ENCODE measurements at regions not wholly inside any gene's neighbourhood (a gene's known extent, or its start where the extent isn't known, plus 50 kb on each side); places are given as distances from the start of the nearest gene placed in this dataset.
A peak's percentile ranks its signal among the peaks of the same experiment; 100 is the strongest.

DNA sequence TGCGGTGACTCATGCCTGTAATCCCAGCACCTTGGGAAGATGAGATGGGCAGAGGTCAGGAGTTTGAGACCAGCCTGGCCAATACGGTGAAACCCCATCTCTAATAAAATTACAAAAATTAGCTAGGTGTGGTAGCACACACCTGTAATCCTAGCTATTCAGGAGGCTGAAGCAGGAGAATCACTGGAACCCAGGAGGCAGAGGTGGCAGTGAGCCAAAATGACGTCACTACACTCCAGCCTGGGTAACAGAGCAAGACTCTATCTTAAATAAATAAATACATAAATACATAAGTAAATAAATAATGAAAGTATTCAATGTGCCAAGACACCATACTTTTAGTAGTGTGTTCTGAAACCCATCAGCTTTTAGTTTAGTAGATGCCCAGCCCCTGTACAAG lies 308.1 kb upstream of the FLRT2 start:
- DNase-seq (ENCODE audit: low spot score) = no peak

DNA sequence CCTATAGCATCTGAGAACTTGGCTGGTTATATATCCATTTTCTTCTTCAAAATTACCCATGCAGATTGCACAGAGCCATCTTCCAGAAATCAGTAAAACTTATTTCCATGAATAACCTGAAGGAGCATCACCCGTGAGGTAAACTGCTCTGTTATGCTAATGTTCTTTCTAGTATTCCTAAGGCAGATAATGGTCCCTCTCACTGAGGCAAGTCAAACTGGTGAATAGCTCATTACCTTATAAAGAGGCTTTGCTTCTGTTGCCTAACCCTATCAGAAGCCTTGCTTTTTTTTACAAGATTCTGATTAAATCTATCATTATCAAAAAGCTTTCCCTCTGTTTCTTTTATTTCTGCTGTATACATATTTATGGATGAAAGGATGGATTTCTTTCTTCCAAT lies 307.6 kb upstream of the FLRT2 start:
- DNase-seq (ENCODE audit: low spot score) = no peak

DNA sequence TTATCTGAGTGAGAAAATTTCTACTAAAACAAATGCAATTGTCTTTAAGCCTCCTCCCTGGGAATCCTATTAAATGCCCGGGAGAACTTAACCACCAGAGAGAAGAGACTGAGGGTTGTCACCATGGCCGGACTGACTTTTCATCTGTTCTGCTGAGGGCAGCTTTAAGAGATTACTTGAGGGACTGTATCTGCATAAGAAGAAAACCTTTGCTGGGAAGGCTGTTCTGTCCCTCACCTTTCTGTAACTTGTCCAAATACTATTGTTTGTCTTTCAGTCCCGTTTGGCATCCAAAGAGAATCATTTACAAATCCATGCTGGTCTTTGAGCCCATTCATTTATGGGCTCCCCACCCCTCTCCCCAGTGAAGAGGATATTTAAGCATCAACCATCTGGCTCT lies 306.3 kb upstream of the FLRT2 start:
- DNase-seq (ENCODE audit: low spot score) = no peak

DNA sequence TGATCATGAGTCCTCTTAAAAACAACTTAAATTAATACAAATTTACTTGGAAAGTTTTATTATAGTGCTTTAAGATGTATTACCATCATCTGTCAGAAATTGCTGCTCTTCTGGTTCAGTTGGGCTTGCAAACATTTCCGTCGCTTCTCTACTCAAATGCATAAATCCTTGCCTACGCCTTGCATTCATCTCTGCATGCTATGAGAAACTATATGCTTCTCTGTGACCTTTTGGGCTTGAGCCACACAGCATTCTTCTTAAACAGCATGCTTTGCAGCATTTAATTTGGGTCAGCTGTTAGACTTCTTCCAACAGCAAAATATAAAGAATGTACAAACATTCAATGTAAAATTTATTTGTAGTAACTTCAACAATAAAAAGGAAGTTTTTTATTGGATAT lies 305.7 kb upstream of the FLRT2 start:
- DNase-seq (ENCODE audit: low spot score) = no peak

DNA sequence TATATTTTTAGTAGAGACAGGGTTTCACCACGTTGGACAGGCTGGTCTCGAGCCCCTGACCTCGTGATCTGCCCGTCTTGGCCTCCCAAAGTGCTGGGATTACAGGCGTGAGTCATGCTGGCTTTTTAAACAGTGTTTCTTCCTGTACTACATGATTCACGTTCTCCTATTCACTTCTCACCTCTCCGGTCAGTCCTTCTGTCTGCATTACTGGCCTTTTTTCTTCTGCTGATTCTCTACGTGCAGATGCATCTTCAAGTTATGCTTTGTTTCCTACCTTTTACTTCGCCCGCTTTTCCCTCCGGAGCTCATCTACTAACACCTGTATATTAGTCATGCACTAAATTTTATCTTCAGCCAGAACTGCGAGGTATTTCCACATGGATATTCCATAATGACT lies 296.2 kb upstream of the FLRT2 start:
- DNase-seq (ENCODE audit: low spot score) = peak; percentile 60

DNA sequence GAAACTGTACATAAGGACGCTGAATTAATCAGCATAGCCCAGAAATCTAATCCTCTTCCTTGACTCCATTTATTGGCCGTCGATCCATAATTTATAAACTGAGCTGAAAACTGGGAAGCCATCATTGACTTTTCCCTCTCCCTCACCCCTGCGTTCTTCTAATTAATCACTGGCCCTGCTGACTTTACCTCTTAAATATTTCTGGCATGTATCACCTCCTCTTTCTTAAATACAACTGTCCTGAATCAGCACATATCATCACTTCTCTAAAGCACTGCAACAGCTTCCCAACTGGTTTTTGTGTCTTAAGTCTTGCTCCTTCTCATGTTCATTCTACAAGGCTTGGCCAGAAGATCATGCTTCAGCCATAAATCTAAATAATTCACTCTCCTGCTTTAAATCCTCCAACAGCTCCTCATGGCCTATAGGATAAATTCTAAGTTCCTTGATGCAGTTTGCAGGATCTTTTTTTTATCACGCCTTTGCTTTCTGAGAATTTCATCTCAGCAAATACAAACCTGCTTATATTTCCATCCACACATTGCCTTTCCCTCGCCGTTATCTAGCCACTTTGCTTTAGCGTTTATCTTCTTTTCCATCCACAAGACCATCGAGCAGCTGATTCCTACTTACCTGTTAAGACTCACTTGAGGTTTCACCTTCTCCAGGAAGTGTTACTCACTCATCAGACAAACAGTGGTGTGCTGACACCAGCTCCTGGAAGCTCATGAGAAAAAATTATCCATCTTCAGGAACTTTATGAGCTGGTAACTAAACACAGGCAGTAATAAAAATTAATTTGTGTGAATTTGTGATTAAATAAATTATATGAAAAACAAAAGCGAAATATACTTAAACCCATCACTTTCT lies 295.6 kb upstream of the FLRT2 start:
- DNase-seq (ENCODE audit: low spot score) = peak; percentile 74

DNA sequence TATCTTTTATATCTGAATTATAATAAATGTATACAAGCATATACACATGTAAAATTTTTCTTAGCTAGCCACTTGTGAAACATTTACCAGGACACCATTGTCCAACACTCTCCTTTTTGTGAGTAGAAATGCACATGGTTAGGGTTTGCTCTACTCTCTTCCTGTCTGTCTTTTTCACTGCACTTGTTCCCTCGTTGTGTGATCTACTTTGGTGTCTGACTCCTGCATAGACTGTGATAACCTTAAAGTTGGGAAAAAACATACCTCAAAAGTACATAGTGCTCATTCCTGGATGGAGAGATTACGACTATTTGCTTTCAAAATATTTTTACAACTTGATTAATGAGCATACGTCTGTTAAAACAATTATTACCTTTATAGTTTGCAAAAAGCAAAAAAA lies 294.1 kb upstream of the FLRT2 start:
- no peak for DNase-seq (ENCODE audit: low spot score)

DNA sequence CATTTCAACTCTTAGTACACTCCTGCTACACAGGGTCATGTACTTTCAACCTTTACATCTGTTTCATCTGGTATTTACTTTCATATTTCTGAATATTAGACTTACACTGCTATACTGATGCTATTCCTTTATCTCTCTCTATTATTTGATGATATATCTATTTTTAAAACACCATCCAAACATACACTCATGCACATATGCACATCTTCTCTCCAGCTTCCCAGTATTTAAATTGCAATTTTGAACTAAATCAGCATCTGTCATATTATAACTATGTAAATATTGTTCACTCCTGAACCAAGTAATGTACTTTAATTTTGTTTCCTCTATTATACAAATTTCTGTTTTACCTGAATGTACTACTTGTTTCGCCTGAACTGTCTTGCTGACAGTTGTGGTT lies 293.6 kb upstream of the FLRT2 start:
- DNase-seq (ENCODE audit: low spot score) = no peak

DNA sequence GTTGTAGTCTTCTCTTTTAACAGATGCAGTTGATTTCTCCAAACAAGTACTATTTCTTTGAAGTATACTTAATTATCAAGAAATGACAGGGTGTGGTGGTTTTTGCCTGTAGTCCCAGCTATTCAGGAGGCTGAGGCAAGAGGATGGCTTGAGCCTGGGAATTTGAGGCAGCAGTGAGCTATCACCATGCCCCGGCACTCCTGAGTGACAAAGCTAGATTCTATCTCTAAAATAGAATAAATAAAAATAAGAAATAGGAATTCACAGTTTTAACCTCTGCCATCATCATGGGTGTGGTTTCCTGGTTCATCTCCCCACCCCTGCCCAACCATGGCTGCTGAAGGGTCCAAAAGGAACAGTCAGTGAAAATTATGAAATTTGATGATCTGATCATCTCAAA lies 290.2 kb upstream of the FLRT2 start:
- DNase-seq (ENCODE audit: low spot score) = no peak

DNA sequence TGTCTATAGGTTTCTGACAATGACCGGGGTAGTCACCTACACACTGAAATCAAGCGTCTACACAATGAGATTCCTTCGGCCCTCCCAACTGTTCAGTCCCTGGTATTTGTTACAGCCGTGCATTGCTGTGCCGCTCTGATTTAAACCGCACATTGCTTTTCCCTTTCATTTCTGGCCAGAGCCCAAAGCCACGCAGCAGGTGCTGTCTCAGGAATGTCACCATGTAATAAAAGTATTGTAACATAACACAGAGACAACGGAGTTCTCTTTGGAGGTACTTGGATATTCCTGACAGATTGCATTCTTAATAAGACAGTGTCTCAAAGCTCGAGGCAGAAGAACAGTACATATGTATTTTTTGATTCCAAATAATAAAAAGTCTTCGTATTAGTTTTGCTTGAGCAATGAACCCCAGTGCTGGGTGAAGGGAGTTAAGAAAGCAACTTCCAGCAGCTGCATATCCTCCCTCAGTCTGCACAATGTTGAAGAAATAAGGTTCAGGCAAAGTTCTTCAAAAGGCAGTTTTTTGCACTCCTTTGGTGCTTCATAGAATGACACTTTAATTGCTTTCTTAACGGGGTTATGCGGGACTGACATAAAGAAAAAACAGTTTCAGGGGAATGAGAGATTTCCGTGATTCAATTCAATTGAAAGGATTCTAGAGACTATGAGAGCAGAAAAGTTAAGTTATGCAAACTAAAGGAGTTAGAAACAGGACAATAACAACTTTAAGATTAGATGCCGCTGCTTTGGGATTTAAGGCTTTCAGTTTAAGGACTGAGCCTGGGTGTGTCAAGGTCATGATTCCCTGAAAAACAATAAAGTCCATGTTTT lies 288.7 kb upstream of the FLRT2 start:
- peak; percentile 63 for DNase-seq (ENCODE audit: low spot score)

DNA sequence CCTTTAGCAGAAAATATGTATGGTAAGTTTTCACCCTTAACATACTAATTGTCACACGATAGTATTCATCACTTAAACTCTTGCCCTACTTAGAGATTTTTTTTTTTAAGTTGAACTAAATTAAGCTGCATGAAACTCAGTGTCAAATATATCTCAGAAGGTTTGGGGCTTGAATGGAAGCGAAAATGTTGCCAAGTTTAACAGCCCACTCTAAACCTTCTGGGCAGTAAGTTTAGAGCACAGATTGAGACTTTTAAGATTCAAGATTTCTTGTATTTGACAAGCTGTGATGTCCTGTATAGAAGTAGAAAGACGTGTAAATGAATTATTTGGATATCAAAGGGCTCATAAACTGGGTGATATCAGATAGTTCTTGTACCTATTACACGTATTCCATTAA lies 287.3 kb upstream of the FLRT2 start:
- DNase-seq (ENCODE audit: low spot score) = no peak

DNA sequence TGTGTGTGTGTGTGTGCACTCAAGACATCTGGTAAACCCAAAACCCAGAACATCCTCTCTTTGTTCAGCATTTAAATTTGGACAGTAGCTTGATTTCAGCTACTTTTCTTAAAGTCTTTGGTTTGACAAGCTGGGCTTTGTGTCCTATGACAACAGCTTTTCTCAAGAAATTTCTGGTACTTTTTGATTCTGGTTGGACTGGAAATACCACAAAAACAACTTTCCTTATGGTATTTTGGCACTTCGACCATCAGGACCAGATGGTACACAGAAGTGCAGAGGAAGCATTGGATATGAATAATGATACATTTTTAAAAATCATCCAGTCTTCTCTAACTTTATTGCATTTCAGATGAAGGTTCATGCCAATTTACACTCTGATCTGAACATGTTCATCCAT lies 286.6 kb upstream of the FLRT2 start:
- no peak for DNase-seq (ENCODE audit: low spot score)

DNA sequence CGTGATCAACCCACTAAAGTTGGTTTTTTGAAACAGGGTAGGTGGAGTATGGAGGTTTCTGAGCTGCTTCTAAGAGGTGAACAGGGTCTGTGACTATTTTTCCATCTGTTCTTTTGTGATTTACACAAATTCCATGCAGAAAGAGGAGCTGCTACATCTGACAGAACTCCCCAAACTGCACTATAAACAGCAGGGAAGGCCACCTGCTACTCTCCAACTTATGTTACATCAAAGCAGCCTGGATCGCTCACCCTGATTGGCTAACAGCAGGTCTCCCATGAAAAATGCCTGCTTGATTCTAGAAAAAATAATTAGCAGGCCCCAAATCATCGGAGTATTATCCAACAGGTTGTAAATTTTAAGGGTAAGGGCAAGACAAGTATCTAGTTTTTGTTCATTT lies 282.9 kb upstream of the FLRT2 start:
- DNase-seq (ENCODE audit: low spot score) = no peak

DNA sequence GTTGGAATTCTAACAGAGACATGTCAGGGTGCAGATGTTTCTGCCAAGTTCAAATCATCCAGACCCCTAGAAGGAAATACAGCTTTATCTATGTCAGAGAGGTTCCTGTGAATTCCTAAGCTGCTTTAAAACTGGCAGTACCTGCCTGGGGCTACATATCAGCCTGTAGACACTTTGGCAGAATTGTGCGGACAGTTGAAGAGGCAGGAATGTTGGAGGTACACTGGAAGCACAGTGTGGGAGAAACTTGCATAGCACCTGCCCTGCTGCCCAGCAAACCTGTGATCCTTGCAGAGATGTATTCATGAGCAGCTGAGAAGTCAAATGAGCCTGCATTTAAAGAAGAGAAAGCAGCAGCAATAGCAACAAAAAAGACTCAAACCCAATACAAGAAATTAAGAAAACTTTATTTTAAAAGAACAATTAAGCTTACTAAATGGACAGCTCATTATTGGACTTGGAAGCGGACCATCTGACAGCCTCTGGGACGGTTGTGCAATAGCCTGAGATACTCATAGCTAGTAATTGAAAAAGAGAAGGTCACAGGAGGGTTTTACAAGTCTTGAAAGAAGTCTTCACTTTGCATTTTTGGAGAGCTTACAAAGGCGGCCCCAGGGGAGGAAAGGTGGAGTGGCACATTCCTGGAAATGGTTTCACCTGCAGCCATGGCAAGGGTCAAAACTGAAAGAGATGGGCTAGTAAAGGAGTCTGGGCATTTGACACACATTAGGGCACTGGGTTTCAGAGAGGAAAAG lies 280.9 kb upstream of the FLRT2 start:
- no peak for DNase-seq (ENCODE audit: low spot score)

DNA sequence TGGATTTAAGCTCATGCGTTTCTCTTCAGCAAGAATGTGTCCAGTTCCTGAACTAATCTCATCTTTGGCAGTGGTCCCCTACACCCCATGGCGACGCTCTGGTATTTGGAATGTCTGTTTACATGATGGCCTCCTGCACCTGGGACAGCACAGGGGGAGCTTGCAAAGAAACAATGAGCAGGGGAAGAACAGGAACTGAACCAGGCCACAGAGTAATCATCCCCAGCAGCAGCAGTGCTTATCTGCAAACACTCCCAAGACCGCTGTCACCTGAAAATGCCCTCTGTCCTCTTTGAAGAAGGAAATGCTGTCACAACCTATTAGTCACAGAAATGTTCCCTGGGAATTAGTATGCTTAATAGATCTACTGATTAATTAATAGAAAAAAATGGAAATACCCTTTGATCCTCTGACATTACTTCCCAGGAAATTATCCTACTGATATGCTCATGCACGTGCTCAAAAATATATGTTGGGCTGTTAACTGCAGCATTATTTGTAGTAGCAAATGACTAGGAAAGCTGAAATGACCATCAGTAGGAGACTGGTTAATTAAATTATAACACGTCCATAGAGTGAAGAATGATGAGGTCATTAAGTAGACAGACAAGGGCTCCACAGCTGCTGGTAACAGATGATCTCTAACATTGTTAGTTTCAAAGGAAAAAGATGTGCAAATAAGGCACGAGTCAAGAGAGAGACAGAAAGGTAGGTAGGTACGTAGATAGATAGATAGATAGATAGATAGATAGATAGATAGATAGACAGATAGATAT lies 279.3 kb upstream of the FLRT2 start:
- DNase-seq (ENCODE audit: low spot score) = peak; percentile 6

DNA sequence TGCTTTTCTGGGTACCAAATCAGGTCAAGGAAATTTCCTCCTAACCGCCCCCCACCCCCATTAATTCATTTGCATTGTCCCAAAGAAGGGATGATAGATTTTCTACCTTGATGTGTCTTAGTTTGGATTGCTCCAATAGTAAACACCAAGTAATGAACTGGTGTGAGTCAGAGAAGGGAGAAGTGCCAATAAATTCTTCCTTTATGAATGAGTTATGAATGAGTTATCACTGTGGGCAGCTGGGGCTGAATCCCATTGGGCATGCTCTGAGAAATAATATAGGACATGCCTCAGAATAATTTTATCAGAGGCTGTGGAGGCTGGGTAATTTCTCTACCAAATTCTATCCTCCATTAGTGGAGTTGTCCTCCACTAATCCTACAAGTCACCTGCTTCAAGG lies 277.9 kb upstream of the FLRT2 start:
- DNase-seq (ENCODE audit: low spot score) = peak; percentile 58

DNA sequence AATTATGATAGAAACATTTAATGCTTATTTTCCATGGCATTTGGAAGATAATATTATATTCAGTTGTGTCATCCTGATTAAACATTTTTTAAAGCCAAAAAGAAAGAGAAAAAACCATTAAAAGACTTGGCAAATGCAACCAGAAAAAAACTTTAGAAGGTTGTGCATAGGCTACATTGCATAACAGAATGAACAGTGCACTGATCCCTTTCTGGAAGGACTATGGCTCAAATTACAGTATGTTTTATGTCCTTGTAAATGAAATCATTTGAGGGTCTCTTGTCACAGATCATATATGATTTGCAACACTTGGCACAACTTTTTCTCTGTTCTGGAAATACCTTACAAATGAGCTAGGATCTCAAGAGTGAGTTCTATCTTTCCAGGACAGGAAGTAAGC lies 275.2 kb upstream of the FLRT2 start:
- DNase-seq (ENCODE audit: low spot score) = no peak

DNA sequence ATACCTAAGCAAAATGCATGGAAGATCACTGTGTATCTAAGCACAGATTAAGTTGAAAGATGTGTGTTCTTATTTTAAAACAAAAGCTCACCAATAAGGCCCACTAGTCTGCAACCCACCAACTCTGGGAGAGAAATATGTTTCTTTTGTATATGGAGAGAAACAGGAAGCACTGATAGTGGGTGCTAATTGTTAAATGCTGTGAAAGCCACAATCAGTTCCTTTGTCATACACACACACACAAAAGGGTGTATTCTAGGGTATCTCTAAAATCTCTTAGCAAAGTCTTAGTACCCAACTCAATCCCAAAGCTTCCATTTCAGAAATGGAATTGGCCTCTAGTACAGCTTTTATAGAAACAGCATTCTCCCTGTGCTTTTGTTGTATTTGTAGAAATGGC lies 272.7 kb upstream of the FLRT2 start:
- DNase-seq (ENCODE audit: low spot score) = no peak

DNA sequence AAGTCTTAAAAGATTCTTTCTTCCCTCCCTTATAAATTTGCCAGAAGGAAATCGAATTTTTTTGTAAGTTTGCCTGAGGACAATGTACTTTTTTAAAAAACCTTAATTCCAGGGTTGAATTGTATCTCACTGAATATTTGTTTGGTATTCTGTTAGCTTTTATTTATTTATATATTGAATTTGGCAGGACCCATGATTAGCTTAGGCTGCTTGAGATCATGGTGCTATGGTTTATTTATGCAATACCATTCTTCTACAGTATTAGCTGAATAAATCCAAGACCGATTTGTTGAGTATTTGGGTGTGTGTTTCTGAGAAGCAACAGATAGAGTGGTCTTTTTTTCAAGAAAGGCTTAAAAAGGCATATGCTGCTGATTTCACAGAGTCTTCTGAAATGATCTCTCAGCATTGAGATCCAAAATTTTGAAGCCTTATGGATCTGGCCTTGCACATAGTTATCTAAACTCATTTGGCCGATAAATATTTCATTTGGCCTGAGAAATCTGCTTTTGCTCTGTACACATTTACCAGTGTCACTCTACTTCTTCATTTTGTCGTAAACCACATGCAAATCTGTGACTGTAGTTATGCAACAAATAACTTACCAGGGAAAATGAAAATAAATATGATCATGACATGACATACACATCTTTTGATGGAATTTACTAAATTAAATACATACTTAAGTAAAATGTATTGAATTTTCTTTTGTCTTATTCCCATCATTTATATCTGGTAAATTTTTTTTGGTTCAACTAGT lies 265.8 kb upstream of the FLRT2 start:
- no peak for DNase-seq (ENCODE audit: low spot score)

DNA sequence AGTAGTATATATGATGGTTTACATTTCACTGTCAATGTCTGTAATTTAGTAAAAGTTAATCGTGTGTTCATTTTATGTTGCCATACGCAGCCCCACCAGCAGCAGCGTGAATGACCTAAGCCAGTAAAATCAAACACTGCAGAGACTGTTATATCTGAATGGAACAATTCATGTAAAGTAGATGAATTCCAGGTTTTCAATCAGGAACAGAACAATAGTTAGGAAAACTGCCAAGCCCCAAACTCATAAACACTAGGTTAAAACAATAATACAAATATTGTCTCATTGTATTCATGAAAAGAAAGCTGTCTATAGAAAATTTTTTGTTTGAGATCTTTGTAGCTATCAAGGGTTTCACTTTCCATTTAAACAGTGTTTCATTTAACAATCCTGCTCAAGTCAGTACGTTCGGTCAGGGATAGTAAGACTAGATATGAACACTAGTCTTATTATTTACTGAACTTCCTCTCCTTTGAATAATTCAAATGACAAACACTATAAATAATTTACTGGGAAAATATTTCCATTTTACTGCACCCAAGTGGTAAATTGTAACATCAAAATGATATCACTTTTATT lies 256.8 kb upstream of the FLRT2 start:
- DNase-seq (ENCODE audit: low spot score) = no peak

DNA sequence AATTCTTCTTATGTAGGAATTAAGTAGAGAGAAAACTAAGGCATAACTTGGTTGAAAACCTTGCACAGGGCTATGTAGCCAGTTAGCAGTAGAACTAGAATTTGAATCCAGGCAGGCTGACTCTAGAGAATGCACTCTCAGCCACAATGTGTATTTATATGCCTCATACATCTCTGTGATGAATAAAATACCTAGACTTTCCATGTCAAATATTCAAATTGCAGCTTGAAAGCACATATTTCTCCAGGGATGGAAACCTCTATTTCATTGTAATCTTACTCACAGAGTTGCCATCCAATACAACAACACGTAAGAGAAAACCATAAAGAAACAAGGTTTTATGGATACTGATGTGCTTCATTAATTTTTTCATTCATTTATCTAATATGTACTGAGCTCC lies 256.0 kb upstream of the FLRT2 start:
- no peak for DNase-seq (ENCODE audit: low spot score)
